Activated CD8-positive, alpha-beta memory T cell treated with anti-CD3 and anti-CD28 coated beads, Interleukin-2, amount 50 U/mL, for 24 hours (primary cell): ENCODE measurements at regions not wholly inside any gene's neighbourhood (a gene's known extent, or its start where the extent isn't known, plus 50 kb on each side); places are given as distances from the start of the nearest gene placed in this dataset.
A peak's percentile ranks its signal among the peaks of the same experiment; 100 is the strongest.
"Not testable (repeated sequence)": the region's sequence is repeated elsewhere in the genome, so short reads cannot be mapped to it uniquely, and the experiment has no call there.

ENCODE experiments used
- DNase-seq: peaks from one replicate; pipeline ENCODE4 v3.0.0-alpha.2; 2020; ENCODE audit errors: extremely low read depth

- DNase-seq = no peak
Observed at GRCh38 chr10:8128511-8128910, 74.0 kb downstream of the GATA3 start.

- DNase-seq = no peak
Observed at GRCh38 chr10:8129438-8129837, 75.0 kb downstream of the GATA3 start.

- peak; percentile 19 for DNase-seq
Observed at GRCh38 chr10:8130973-8131911, 76.8 kb downstream of the GATA3 start.

- DNase-seq = peak; percentile 18
Observed at GRCh38 chr10:8133146-8133545, 78.7 kb downstream of the GATA3 start.

- no peak for DNase-seq
Observed at GRCh38 chr10:8136736-8137135, 82.2 kb downstream of the GATA3 start.

GRCh38 chr10:8137272-8137681 lies 82.8 kb downstream of the GATA3 start:
- DNase-seq = no peak

- no peak for DNase-seq
Observed at GRCh38 chr10:8137726-8138125, 83.2 kb downstream of the GATA3 start.

GRCh38 chr10:8138471-8138870 lies 84.0 kb downstream of the GATA3 start:
- no peak for DNase-seq

- no peak for DNase-seq
Observed at GRCh38 chr10:8144496-8144895, 90.0 kb downstream of the GATA3 start.

- no peak for DNase-seq
Observed at GRCh38 chr10:8146650-8147049, 92.2 kb downstream of the GATA3 start.

GRCh38 chr10:8149991-8150390 lies 95.5 kb downstream of the GATA3 start:
- DNase-seq = no peak

- no peak for DNase-seq
Observed at GRCh38 chr10:8150401-8150905, 96.0 kb downstream of the GATA3 start.

- no peak for DNase-seq
Observed at GRCh38 chr10:8151086-8151485, 96.6 kb downstream of the GATA3 start.

GRCh38 chr10:8156918-8157317 lies 102.4 kb downstream of the GATA3 start:
- DNase-seq = no peak

- no peak for DNase-seq
Observed at GRCh38 chr10:8158193-8159071, 103.9 kb downstream of the GATA3 start.

- no peak for DNase-seq
Observed at GRCh38 chr10:8159341-8160165, 105.1 kb downstream of the GATA3 start.

GRCh38 chr10:8163824-8164223 lies 109.3 kb downstream of the GATA3 start:
- no peak for DNase-seq

- DNase-seq = not testable (repeated sequence)
Observed at GRCh38 chr10:8164640-8165039, 110.2 kb downstream of the GATA3 start.

GRCh38 chr10:8168836-8169235 lies 114.3 kb downstream of the GATA3 start:
- DNase-seq = no peak

GRCh38 chr10:8171008-8171407 lies 116.5 kb downstream of the GATA3 start:
- no peak for DNase-seq

GRCh38 chr10:8172604-8173003 lies 118.1 kb downstream of the GATA3 start:
- no peak for DNase-seq
